MM.1S (cell line): ENCODE measurements at regions not wholly inside any gene's neighbourhood (a gene's known extent, or its start where the extent isn't known, plus 50 kb on each side); places are given as distances from the start of the nearest gene placed in this dataset.

Experiments
- DNase-seq: peaks from one replicate; pipeline ENCODE4 v3.0.0-alpha.2; 2015
- H2AFZ ChIP-seq: fragments of 300-600 bp; sonication (generic); 2 replicates; pipeline ENCODE4 v1.6.0; 2016; ENCODE audit warnings: antibody characterized with exemption, low read length
- H3F3A ChIP-seq: fragments of 300-600 bp; sonication (generic); 2 replicates; pipeline ENCODE4 v1.6.1; 2016; ENCODE audit warnings: mild to moderate bottlenecking, antibody characterized with exemption, low read length, moderate library complexity, mixed read lengths; ENCODE audit not compliant: insufficient read depth
- H3K27ac ChIP-seq: fragments of 300-600 bp; sonication (generic); 2 replicates; pipeline ENCODE4 v1.5.1; 2016; ENCODE audit warnings: mild to moderate bottlenecking, low read length
- H3K27me3 ChIP-seq: fragments of 300-600 bp; sonication (generic); replicated peaks from 2 replicates; pipeline ENCODE4 v1.6.0; 2016; ENCODE audit warnings: low read length; ENCODE audit not compliant: insufficient read depth
- H3K36me3 ChIP-seq: fragments of 300-600 bp; sonication (generic); replicated peaks from 2 replicates; pipeline ENCODE4 v1.6.1; 2016; ENCODE audit warnings: mild to moderate bottlenecking, low read length, mixed read lengths; ENCODE audit not compliant: insufficient read depth
- H3K4me1 ChIP-seq: fragments of 300-600 bp; sonication (generic); 2 replicates; pipeline ENCODE4 v1.6.1; 2016; ENCODE audit warnings: low read length, mixed read lengths
- H3K4me2 ChIP-seq: fragments of 300-600 bp; sonication (generic); 2 replicates; pipeline ENCODE4 v1.6.0; 2016; ENCODE audit warnings: low read depth, low read length
- H3K4me3 ChIP-seq: fragments of 300-600 bp; sonication (generic); 2 replicates; pipeline ENCODE4 v1.5.1; 2016; ENCODE audit warnings: low read length, mixed read lengths
- H3K79me2 ChIP-seq: fragments of 300-600 bp; sonication (generic); 2 replicates; pipeline ENCODE4 v1.6.1; 2016; ENCODE audit warnings: mixed run types, low read length, mixed read lengths
- H3K9ac ChIP-seq: fragments of 300-600 bp; sonication (generic); 2 replicates; pipeline ENCODE4 v1.6.1; 2016; ENCODE audit warnings: low read length, mixed read lengths
- H3K9me2 ChIP-seq: fragments of 300-600 bp; sonication (generic); replicated peaks from 2 replicates; pipeline ENCODE4 v1.6.1; 2016; ENCODE audit warnings: mild to moderate bottlenecking, low read length, mixed read lengths; ENCODE audit not compliant: insufficient read depth
- H3K9me3 ChIP-seq: fragments of 300-600 bp; sonication (generic); replicated peaks from 2 replicates; pipeline ENCODE4 v1.6.1; 2016; ENCODE audit warnings: mild to moderate bottlenecking, low read length, mixed read lengths; ENCODE audit not compliant: insufficient read depth
- H4K20me1 ChIP-seq: fragments of 300-600 bp; sonication (generic); 2 replicates; pipeline ENCODE4 v1.6.1; 2016; ENCODE audit warnings: mild to moderate bottlenecking, low read length, moderate library complexity, mixed read lengths; ENCODE audit not compliant: insufficient read depth
- EZH2 ChIP-seq: fragments of 300-600 bp; sonication (generic); optimal IDR thresholded peaks from 2 replicates; pipeline ENCODE3; 2017; ENCODE audit warnings: low read depth, mild to moderate bottlenecking, antibody characterized with exemption, low read length, mixed read lengths
- EZH2phosphoT487 ChIP-seq: fragments of 300-600 bp; sonication (generic); IDR thresholded peaks from 2 replicates; pipeline ENCODE4 v1.6.1; 2018; ENCODE audit warnings: antibody characterized with exemption, low read length
- TF ChIP-seq, protein P1 (sequence below): fragments of 300-600 bp; sonication (generic); IDR thresholded peaks from 2 replicates; pipeline ENCODE4 v1.5.1; 2016; ENCODE audit warnings: antibody characterized with exemption, low read length, mixed read lengths

DNA sequence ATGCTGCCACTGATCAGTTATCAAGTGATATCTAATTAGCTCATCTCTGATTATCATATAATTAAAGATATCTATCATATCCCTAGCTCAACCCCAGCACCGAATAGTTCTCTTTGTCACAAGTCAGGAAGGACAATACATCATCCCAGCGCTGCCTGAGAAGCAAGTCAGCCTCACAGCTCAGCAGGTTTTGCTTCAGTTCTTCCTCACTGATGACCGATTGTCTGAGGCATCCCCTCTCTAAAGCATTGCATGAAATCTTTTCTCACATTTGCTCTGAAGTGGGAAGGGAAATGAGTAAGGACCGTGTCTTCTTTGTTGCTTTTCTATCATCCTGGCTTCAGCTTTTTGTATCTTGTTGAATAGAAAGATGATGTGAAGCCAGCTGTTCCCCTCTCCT, 247.9 kb downstream of the CMPK2 start:
- Histone ChIP-seq H3K9ac (no peak overlapping the region), H3K4me2 (no peak overlapping the region), H3K79me2 (no peaks in the 10 kb centered on the region), H3K4me3 (no peak overlapping the region), H3K27ac (no peak overlapping the region), H3K9me2 (no peaks in the 10 kb centered on the region), H3K27me3 (no peaks in the 10 kb centered on the region), H3K4me1 (no peaks in the 10 kb centered on the region), H3K9me3 (no peaks in the 10 kb centered on the region; the same call in 1 of the 2 replicates), H2AFZ (no peak overlapping the region), H4K20me1 (no peaks in the 10 kb centered on the region), H3K36me3 (no peaks in the 10 kb centered on the region), H3F3A (no peaks in the 10 kb centered on the region)
- DNase-seq, result no peak
- TF ChIP-seq, protein P1, sequence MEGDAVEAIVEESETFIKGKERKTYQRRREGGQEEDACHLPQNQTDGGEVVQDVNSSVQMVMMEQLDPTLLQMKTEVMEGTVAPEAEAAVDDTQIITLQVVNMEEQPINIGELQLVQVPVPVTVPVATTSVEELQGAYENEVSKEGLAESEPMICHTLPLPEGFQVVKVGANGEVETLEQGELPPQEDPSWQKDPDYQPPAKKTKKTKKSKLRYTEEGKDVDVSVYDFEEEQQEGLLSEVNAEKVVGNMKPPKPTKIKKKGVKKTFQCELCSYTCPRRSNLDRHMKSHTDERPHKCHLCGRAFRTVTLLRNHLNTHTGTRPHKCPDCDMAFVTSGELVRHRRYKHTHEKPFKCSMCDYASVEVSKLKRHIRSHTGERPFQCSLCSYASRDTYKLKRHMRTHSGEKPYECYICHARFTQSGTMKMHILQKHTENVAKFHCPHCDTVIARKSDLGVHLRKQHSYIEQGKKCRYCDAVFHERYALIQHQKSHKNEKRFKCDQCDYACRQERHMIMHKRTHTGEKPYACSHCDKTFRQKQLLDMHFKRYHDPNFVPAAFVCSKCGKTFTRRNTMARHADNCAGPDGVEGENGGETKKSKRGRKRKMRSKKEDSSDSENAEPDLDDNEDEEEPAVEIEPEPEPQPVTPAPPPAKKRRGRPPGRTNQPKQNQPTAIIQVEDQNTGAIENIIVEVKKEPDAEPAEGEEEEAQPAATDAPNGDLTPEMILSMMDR, result no peak
- TF ChIP-seq EZH2, result no peak
- no peak for TF ChIP-seq EZH2phosphoT487

- no peak overlapping the region for H3K4me3 ChIP-seq
- no peaks in the 10 kb centered on the region for H3K79me2 ChIP-seq
- no peak overlapping the region for H3K4me2 ChIP-seq
- H3K4me1 ChIP-seq, result no peaks in the 10 kb centered on the region
- DNase-seq, result no peak
- H4K20me1 ChIP-seq, result no peaks in the 10 kb centered on the region
- H3K9me3 ChIP-seq, result no peaks in the 10 kb centered on the region; the same call in 1 of the 2 replicates
- no peaks in the 10 kb centered on the region for H3F3A ChIP-seq
- no peaks in the 10 kb centered on the region for H3K27me3 ChIP-seq
- H3K36me3 ChIP-seq, result no peaks in the 10 kb centered on the region
- H3K9me2 ChIP-seq, result no peaks in the 10 kb centered on the region
- H3K27ac ChIP-seq, result no peak overlapping the region
- no peak for TF ChIP-seq EZH2phosphoT487
- TF ChIP-seq, protein P1, result no peak
- no peak for TF ChIP-seq EZH2
- H3K9ac ChIP-seq, result no peak overlapping the region
- H2AFZ ChIP-seq, result no peak overlapping the region
Observed at GRCh38 chr2:6618201-6618600, 247.5 kb downstream of the CMPK2 start.

- DNase-seq, result no peak
- Histone ChIP-seq H3K36me3 (no peaks in the 10 kb centered on the region), H3K9ac (no peak overlapping the region), H3K79me2 (no peaks in the 10 kb centered on the region), H3K9me2 (no peaks in the 10 kb centered on the region), H2AFZ (no peak overlapping the region), H3K27ac (no peak overlapping the region), H3K9me3 (no peaks in the 10 kb centered on the region), H3K4me2 (no peak overlapping the region), H3K27me3 (no peaks in the 10 kb centered on the region), H4K20me1 (no peaks in the 10 kb centered on the region), H3K4me1 (no peaks in the 10 kb centered on the region), H3F3A (no peaks in the 10 kb centered on the region), H3K4me3 (no peak overlapping the region)
- no peak for TF ChIP-seq EZH2
Observed at GRCh38 chr2:6623746-6624145, 242.0 kb downstream of the CMPK2 start.

DNA sequence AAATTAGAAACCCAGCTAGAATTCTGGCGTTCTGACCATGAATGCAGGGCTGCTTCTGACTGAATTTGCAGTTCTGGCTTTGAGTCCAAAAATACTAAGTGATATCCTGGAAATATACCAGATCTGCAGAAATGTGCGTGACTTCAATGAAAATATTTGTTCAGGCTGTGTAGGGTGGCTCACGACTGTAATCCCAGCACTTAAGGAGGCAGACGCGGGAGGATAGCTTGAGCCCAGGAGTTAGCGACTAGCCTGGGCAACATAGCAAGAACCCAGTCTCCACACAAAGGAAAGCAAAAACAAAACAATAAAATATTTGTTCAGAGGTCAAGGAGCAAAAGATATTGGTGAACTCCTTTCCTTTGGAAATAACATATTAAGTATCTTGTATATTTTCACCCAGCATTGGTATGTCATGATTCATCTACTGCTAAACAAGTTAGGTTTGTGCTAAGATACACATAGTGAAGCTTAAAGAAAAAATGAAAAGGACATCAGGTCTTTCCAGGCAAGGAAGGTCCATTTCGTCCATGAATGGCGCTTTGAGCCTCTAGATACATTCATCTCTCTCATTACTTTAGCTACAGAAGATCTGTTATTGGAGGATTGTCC, 239.2 kb downstream of the CMPK2 start:
- Histone ChIP-seq H3K79me2 (no peaks in the 10 kb centered on the region), H3K4me1 (no peaks in the 10 kb centered on the region), H3K36me3 (no peaks in the 10 kb centered on the region), H3K9ac (no peak overlapping the region), H3F3A (no peaks in the 10 kb centered on the region), H3K9me3 (no peaks in the 10 kb centered on the region), H2AFZ (no peak overlapping the region), H3K4me3 (no peak overlapping the region), H4K20me1 (no peaks in the 10 kb centered on the region), H3K4me2 (no peak overlapping the region), H3K9me2 (no peaks in the 10 kb centered on the region), H3K27me3 (no peaks in the 10 kb centered on the region), H3K27ac (no peak overlapping the region)
- TF ChIP-seq, protein P1, result no peak
- no peak for TF ChIP-seq EZH2
- TF ChIP-seq EZH2phosphoT487, result no peak
- no peak for DNase-seq
